ENCODE measurements at regions not wholly inside any gene's neighbourhood (a gene's known extent, or its start where the extent isn't known, plus 50 kb on each side); places are given as distances from the start of the nearest gene placed in this dataset.
"Not testable (repeated sequence)": the region's sequence is repeated elsewhere in the genome, so short reads cannot be mapped to it uniquely, and the experiment has no call there.

DNA sequence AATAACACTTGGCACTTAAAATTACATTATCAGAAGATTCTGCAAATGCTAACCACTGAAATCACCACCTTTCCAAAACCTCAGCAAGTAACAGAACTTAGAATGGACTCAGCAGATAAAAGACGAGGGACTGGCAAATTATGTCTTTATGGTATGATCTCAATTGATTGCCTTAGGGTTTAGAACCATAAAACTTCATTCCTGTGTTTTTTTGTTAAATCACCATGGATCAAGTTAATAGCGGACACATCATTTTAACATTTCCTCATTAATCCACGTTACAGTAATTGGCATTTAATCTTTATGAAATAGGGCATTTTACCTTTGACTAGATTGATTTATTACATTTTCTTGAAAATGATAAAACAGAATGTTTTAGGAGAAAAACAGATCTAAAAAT, 2070.3 kb downstream of the PCDH9 start:
- no peak for DNase-seq (ENCODE audit: low read depth in 2 of 2)

- DNase-seq (ENCODE audit: low read depth in 2 of 2) = no peak
Observed at GRCh38 chr13:65155861-65156260, 2074.3 kb downstream of the PCDH9 start.

DNA sequence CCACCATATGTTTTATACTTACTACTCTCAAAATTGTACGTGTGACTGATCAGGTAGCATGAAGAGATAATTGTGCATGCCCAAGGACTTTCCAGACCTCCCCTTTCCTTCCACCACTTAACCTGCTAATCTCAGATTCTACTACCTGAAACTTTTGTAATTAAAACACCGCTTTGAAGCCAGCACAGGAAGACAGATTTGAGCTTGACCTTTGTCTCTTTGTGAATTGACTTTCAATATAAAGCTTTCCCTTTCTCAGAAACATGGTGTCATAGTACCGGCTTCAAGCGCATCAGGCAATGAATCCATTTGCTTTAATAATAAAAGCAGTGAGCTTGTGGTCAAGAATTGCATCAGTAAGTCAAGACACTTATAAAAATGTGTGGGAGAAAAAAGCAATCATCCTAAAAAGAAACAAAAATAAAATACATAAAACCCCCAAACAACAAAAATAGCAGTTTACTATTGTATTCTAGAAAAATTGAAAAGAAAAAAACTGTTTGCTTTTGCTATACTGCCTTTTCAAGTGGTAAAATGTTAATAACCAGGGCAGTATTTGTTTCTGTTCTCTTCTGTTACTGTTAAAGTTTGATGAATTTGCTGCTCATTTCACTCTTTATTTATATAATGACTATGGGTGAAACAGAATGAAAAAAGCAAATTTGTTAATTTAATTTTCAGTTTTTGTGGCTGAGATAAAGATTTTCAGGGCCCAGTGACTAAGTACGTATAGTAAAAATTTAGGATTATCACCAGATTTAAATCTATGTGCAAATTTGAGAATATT, 2075.3 kb downstream of the PCDH9 start:
- no peak for DNase-seq (ENCODE audit: low read depth in 2 of 2)

- DNase-seq (ENCODE audit: low read depth in 2 of 2) = no peak
Observed at GRCh38 chr13:65149687-65150086, 2080.4 kb downstream of the PCDH9 start.

DNA sequence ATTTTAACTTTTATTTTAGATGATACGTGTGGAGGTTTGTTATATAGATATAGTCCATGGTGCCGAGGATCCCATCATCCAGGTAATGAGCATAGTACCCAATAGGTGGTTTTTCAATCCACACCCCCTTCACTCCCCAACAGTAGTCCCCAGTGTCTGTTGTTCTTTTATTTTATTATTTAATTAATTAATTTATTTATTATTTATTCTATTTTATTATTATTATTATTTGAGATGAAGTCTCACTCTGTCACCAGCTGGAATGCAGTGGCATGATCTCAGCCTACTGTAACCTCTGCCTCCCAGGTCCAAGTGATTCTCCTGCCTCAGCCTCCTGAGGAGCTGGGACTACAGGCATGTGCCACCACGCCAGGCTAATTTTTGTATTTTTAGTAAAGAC, 2086.2 kb downstream of the PCDH9 start:
- no peak for DNase-seq (ENCODE audit: low read depth in 2 of 2)

GRCh38 chr13:65133094-65133493, 2097.0 kb downstream of the PCDH9 start:
- no peak for DNase-seq (ENCODE audit: low read depth in 2 of 2)

- no peak for DNase-seq (ENCODE audit: low read depth in 2 of 2)
Observed at GRCh38 chr13:65125236-65125635, 2104.9 kb downstream of the PCDH9 start.

DNA sequence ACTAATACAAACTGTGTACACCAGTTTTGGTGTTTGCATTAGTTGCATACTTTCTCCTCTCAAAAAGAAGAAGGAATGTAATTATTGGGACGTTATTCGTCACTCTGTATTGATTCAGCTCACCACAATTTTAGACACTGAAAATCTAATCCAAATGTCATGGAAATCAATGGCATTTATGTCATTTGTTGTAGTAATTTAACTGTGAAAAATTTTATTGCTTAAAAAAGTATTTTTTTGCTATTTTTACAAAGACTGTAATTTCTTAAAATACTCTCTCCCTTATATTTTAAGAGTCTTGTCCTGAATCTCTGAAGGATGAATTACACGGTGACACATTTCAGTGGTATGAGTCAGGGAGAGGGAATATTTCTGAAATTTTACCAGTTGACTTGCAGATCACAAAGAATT, 2117.6 kb downstream of the PCDH9 start:
- no peak for DNase-seq (ENCODE audit: low read depth in 2 of 2)

GRCh38 chr13:65112123-65112522, 2118.0 kb downstream of the PCDH9 start:
- DNase-seq (ENCODE audit: low read depth in 2 of 2) = no peak

DNA sequence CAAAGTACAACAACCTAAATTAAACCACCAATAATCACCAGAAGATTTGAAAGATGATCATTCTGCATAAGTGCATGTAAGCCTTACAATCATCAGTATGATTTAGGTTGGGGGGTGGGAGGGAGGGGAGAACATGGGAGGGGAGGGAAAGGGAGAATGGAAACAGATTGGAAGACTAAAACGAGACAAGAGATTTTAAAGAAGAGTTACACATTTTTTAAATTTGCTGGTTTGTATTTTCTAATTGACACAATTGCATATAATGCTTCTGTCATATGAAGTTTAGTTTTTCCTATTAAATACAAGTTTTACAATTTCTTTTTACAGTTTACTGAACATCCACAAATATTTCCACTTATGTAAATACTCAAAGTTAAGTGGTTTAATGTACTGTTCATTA, 2118.9 kb downstream of the PCDH9 start:
- no peak for DNase-seq (ENCODE audit: low read depth in 2 of 2)

DNA sequence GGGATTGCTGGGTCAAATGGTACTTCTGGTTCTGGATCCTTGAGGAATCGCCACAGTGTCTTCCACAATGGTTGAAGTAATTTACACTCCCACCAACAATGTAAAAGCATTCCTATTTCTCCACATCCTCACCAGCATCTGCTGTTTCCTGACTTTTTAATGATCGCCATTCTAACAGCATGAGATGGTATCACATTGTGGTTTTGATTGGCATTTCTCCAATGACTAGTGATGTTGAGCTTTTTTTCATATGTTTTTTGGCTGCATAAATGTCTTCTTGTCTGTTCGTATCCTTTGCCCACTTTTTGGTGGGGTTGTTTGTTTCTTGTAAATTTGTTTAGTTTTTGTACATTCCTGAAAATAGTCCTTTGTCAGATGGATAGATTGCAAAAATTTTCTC, 2125.7 kb downstream of the PCDH9 start:
- not testable (repeated sequence) for DNase-seq (ENCODE audit: low read depth in 2 of 2)

DNA sequence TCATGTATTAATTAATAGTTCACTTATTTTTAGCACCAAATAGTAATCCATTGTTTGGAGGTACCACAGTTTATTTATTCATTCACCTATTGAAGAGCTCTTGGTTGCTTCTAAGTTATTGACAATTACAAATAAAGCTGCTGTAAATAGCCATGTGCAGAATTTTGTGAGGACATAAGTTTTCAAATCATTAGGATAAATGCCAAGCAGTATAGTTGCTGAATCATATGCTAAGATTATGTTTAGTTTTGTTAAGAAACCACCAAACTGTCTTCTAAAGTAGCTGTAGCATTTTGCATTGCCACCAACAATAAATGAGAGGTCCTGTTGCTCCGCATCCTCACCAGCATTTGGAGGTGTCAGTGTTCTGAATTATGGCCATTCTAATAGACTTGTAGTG, 2126.8 kb downstream of the PCDH9 start:
- DNase-seq (ENCODE audit: low read depth in 2 of 2) = no peak

DNA sequence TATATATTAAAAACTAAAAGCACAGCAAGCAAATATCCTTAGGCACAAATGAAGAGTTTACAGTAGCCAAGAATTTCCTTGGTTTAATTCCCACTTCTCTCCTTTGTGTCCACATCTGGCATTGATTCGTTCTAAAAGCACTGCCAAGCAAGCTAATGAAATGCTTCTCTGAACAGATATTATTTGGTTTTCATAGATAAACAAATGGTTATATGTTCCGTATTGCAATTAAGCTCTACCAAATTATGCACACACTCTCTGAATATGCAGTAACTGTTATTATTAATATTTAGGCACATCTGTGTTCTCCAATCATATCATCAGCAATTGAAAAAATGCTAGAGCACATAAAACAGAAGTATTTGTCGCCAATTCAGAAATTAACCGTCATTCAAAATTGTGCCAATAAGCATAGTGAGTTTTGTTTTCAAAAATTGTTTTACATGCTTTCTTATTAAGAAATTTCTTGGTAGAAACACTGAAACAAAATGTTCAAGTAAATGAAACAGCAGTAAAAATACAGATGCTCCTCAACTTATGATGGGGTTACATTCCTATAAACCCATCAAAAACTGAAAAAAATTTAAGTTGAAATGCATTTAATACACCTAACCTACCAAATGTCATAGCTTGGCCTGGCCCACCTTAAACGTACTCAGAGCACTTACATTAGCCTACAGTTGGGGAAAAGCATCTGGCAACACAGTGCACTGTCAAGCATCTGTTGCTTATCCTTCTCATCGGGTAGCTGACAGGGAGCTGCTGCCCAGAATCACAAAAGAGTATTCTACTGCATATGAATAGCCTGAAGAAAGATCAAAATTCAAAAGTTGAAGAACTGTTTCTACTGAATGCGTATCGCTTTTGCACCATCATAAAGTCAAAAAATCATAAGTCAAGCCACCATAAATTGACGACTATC, 2134.7 kb downstream of the PCDH9 start:
- no peak for DNase-seq (ENCODE audit: low read depth in 2 of 2)

- no peak for DNase-seq (ENCODE audit: low read depth in 2 of 2)
Observed at GRCh38 chr13:65093357-65093756, 2136.8 kb downstream of the PCDH9 start.

- no peak for DNase-seq (ENCODE audit: low read depth in 2 of 2)
Observed at GRCh38 chr13:65091031-65091430, 2139.1 kb downstream of the PCDH9 start.

DNA sequence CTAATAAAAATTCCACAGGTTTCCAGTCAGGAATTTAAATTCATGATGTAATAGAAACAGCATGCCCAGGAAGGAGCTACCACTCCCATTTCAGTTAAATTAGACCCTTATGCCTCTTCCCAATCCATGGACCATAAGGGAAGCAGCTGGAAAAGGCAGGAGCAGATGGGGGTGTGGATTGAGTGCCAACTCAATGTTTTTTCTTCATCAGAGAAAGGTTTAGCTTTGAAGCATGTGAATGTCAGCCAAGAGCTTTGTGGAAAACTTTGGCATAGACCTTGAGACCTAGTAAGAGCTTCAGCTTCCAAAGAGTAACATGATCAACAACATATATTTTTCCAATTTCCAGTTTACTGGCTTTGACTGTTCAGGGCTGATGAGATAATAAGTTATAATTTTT, 2139.9 kb downstream of the PCDH9 start:
- no peak for DNase-seq (ENCODE audit: low read depth in 2 of 2)

DNA sequence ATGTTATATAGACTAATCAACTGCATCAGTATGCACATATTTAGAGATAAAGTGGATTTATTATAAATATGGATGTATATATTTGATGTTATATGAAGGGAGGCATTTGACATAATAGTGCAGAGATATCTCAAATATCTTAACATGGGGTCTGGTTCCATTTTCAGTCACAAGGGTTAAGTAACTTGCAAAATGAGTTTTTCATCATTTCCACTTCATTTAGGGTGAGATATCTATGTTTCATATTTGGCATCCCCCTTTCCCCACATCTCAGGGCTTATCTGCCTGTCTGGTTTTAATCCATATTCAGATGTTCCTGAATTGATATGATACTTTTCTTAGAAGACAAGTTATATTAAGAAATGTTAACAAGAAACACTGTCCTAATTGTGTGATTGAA, 2141.2 kb downstream of the PCDH9 start:
- DNase-seq (ENCODE audit: low read depth in 2 of 2) = no peak

GRCh38 chr13:65085977-65086376, 2144.2 kb downstream of the PCDH9 start:
- no peak for DNase-seq (ENCODE audit: low read depth in 2 of 2)

GRCh38 chr13:65074248-65074647, 2155.9 kb downstream of the PCDH9 start:
- DNase-seq (ENCODE audit: low read depth in 2 of 2) = no peak

- no peak for DNase-seq (ENCODE audit: low read depth in 2 of 2)
Observed at GRCh38 chr13:65064967-65065366, 2165.2 kb downstream of the PCDH9 start.

GRCh38 chr13:65063753-65064152, 2166.4 kb downstream of the PCDH9 start:
- DNase-seq (ENCODE audit: low read depth in 2 of 2) = no peak

DNA sequence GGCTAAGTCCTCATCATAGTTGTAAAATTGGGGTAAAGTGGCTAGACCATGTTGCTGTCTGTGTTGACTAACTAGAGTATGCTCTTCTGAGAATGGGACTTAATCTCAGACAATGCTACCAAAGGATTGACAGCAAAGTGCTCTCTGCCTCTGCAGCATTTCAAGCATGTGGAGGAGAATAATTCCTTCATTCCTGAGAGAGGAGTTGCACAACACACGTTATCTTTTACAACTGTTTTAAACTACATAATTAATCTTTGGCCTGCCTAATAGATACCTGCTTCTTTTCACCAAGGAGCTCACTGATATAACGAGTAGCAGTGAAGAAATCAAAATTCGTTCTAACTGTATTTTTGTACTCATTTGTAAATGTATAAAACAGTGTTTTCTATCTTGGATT, 2172.2 kb downstream of the PCDH9 start:
- no peak for DNase-seq (ENCODE audit: low read depth in 2 of 2)

DNA sequence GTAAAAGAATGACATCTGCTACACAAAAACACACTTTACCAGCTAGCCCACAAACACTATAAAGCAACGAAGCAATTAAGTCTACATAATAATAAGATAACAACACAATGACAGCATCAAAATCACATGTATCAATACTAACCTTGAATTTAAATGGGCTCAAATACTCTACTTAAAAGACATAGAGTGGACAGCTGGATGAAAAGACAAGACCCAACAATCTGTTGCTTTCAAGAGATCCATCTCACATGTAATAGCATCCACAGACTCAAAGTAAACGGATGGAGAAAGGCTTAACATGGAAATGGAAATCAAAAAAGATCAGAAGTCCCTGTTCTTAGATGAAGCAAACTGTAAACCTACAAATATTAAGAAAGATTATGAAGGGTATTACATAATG, 2175.9 kb downstream of the PCDH9 start:
- DNase-seq (ENCODE audit: low read depth in 2 of 2) = no peak
